ENCODE measurements at regions not wholly inside any gene's neighbourhood (a gene's known extent, or its start where the extent isn't known, plus 50 kb on each side); places are given as distances from the start of the nearest gene placed in this dataset.

GRCh38 chr12:17640615-17641014, 449.4 kb downstream of the RERGL start:
- TF ChIP-seq ARNTL (CRISPR knock-in tag; IDR thresholded peaks at IDR 0.05; ENCODE audit: borderline replicate concordance, low read depth) (no peak), TOX (CRISPR knock-in tag; IDR thresholded peaks at IDR 0.05; ENCODE audit: borderline replicate concordance) (no peak), CREB5 (CRISPR knock-in tag; IDR thresholded peaks at IDR 0.05; ENCODE audit: low read depth) (no peak), TSHZ2 (CRISPR knock-in tag; IDR thresholded peaks at IDR 0.05) (no peak), ZNF70 (CRISPR knock-in tag; IDR thresholded peaks at IDR 0.05) (no peak), CSRNP3 (CRISPR knock-in tag; IDR thresholded peaks at IDR 0.05) (no peak), ISL1 (CRISPR knock-in tag; IDR thresholded peaks at IDR 0.05) (no peak), TCF4 (CRISPR knock-in tag; IDR thresholded peaks at IDR 0.05; ENCODE audit: borderline replicate concordance) (no peak), ZNF8 (CRISPR knock-in tag; IDR thresholded peaks at IDR 0.05) (no peak), PATZ1 (CRISPR knock-in tag; IDR thresholded peaks at IDR 0.05; ENCODE audit: borderline replicate concordance) (no peak), ZC3H10 (CRISPR knock-in tag; IDR thresholded peaks at IDR 0.05) (no peak), ZNF565 (CRISPR knock-in tag; conservative IDR thresholded peaks at IDR 0.05; ENCODE audit: low read depth) (no peak), CSDC2 (CRISPR knock-in tag; IDR thresholded peaks at IDR 0.05) (no peak), GLIS3 (CRISPR knock-in tag; IDR thresholded peaks at IDR 0.05) (no peak), ESRRG (CRISPR knock-in tag; IDR thresholded peaks at IDR 0.05) (no peak), POU6F1 (CRISPR knock-in tag; IDR thresholded peaks at IDR 0.05; ENCODE audit: borderline replicate concordance, low read depth) (no peak)
- no peak for ATAC-seq

- ATAC-seq = no peak
- TF ChIP-seq GLIS3 (CRISPR knock-in tag; IDR thresholded peaks at IDR 0.05) (no peak), PATZ1 (CRISPR knock-in tag; IDR thresholded peaks at IDR 0.05; ENCODE audit: borderline replicate concordance) (no peak), RARB (CRISPR knock-in tag; IDR thresholded peaks at IDR 0.05) (no peak), CREB5 (CRISPR knock-in tag; IDR thresholded peaks at IDR 0.05; ENCODE audit: low read depth) (no peak), CSRNP3 (CRISPR knock-in tag; IDR thresholded peaks at IDR 0.05) (no peak), ZNF8 (CRISPR knock-in tag; IDR thresholded peaks at IDR 0.05) (no peak), CSDC2 (CRISPR knock-in tag; IDR thresholded peaks at IDR 0.05) (no peak), ZNF565 (CRISPR knock-in tag; conservative IDR thresholded peaks at IDR 0.05; ENCODE audit: low read depth) (no peak), ESRRG (CRISPR knock-in tag; IDR thresholded peaks at IDR 0.05) (no peak), SNAI2 (CRISPR knock-in tag; IDR thresholded peaks at IDR 0.05) (no peak), POU6F1 (CRISPR knock-in tag; IDR thresholded peaks at IDR 0.05; ENCODE audit: borderline replicate concordance, low read depth) (no peak), BACH2 (CRISPR knock-in tag; IDR thresholded peaks at IDR 0.05; ENCODE audit: borderline replicate concordance) (no peak), OSR1 (CRISPR knock-in tag; IDR thresholded peaks at IDR 0.05) (no peak), TCF4 (CRISPR knock-in tag; IDR thresholded peaks at IDR 0.05; ENCODE audit: borderline replicate concordance) (no peak), ZC3H10 (CRISPR knock-in tag; IDR thresholded peaks at IDR 0.05) (no peak), ZFP30 (CRISPR knock-in tag; IDR thresholded peaks at IDR 0.05) (no peak)
Observed at GRCh38 chr12:17618831-17619230, 471.2 kb downstream of the RERGL start.

All from SK-N-SH treated with all-trans-retinoic acid at 6 μM for 48 hours (cell line).